ENCODE measurements at regions not wholly inside any gene's neighbourhood (a gene's known extent, or its start where the extent isn't known, plus 50 kb on each side); places are given as distances from the start of the nearest gene placed in this dataset.
A peak's percentile ranks its signal among the peaks of the same experiment; 100 is the strongest.
"Not testable (repeated sequence)": the region's sequence is repeated elsewhere in the genome, so short reads cannot be mapped to it uniquely, and the experiment has no call there.

DNA sequence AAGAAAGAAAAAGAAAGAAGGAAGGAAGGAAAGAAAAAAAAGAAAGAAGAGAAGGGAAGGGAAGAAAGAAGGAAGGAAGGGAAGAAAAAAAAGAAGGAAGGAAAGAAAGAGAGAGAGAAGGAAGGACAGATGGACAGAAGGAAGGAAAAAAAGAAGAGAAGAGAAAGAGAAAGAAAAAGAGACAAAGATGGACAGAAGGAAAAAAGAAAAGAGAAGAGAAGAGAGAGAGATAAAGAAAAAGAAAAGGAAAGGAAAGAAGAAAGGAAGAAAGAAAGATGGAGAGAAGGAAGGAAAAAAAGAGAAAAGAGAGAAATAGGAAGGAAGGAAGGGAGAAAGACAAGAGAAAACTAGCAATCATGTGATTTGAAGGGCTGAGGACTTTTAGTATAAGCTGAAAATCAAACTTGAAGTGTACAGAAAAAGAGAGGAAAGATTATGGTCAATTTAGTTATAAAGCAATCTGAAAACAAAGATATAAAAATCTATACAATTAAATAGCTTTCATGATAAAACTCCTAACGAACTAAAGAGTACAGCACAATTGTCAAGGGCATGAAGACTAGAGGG, 115.3 kb downstream of the LTN1 start:
- DNase-seq: no peak

GRCh38 chr21:28875078-28875477, 117.6 kb downstream of the LTN1 start:
- DNase-seq: no peak

DNA sequence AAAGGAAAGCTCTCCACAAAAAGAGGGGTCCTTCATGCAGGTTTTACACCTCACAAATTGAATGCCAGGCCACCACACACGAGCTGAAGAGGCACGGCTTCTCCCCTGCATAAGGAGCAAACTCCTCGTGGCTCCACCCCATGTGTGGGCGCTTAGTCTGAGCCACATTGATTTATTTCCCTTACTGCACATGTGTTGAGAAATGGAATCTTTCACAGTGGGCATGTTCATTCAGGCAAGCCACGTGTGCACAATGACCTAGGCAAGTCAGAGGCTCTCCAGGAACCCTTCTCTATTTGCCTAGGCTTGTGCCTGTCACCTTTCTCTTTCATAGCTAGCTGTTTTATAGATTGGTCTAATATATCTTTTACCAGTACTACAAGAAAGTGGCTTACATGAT, 120.5 kb downstream of the LTN1 start:
- DNase-seq: no peak

- no peak for DNase-seq
Measured at GRCh38 chr21:28871388-28872010, 121.2 kb downstream of the LTN1 start.

- DNase-seq: no peak
Measured at GRCh38 chr21:28867401-28867800, 125.3 kb downstream of the LTN1 start.

DNA sequence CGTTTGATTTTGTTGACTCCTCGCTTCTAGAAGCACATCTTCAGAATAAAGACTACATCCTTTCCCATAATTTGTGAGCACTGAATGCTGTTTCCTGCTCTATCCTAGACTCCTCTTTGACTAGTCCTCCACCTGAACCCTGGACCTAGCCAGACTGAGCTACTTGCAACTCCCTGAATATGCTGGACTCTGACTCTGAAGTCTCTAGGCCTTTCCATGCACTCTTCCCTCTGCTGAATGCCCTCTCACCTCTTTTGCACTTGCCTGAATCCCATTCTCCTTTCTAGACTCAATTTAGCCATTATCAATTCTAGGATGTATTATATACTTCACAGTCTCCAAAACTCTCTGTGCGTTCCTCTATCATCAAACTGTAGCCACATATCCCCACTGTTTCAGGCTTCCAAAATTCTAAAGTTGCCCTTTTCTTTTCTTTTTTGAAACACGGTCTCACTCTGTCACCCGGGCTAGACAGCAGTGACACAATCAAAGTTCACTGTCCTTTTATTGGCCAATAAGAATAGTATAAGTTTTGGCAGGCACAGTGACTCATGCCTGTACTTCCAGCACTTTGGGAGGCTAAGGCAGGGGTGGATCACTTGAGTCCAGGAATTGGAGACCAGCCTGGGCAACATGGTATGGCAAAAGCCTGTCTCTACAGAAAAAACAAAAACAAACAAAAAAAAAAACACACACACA, 127.0 kb downstream of the LTN1 start:
- DNase-seq: no peak

DNA sequence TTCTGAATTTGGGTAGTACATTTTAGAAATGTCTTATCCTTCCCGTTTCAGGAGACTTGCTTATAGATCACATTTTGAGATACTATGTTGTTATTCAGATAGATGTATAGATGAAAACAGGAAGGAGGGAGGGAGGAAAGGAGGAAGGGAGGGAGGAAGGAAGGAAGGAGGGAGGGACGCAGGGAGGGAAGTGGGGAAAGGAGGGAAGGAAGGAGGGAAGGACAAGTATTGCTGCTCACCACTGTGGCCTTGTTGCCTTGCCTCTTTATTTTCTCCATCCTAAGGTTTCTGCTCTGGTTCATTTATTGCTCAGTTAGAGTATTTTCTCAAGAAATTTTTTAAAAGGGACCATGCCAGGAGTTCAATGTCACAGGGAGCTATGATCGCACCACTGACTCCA, 134.3 kb downstream of the LTN1 start:
- no peak for DNase-seq

DNA sequence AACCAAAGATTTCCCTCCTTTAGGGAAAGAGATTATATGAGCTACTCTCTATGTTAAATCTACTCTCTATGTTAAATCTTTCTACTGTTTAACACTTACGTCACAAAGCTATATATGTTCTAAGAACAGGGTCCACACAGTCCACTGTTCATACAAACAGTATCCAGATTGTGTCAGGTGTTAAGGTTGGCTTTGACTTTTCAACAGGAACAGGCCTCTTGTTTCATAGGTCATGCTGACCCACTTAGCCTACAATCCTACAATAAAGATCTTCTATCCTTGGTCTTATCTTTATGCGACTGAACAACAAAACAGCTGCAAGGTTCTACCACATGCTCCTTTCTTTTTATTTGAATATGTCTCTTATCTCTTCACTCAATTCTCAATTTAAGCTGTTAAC, 134.9 kb downstream of the LTN1 start:
- no peak for DNase-seq

DNA sequence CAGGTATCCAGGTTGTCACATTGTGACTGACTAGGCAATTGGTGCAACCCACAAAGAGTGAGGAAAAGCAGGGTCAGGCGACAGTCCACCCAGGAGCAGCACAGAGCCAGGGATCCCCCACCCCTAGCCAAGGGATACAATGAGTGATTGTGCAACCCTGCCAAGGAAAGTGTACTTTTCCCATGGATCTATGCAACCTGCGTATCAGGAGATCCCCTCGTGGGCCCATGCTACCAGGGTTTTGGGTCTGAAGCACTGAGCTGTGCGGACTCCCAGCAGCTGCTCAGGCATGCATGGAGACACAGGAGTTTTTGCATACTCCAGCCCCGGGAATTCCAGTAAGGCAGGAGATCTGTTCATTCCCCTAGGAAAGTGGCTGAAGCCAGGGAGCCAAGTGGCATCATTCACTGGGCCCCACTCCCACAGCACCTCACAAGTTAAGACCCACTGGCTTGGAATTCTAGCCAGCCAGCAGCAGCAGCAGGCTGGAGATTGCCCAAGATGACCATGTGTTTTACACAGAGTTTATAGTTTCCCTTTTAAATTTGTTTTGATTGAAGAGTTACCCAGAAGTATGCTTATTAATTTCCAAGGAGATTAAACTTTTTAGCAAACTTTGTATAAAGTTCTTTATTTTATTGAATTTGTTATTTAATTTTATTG, 136.0 kb downstream of the LTN1 start:
- DNase-seq: no peak

GRCh38 chr21:28852706-28853105, 140.0 kb downstream of the LTN1 start:
- no peak for DNase-seq

GRCh38 chr21:28851645-28852044, 141.0 kb downstream of the LTN1 start:
- DNase-seq: no peak

DNA sequence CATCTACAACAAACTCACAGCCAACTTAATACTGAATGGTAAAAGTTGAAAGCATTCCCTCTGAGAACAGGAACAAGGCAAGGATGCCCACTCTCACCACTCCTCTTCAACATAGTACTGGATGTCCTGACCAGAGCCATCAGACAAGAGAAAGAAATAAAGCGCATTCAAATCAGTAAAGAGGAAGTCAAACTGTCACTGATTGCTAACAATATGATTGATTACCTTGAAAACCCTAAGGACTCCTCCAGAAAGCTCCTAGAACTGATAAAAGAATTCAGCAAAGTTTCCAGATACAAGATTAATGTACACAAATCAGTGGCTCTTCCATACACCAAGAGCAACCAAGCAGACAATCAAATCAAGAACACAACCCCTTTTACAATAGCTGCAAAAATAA, 153.4 kb downstream of the LTN1 start:
- DNase-seq: not testable (repeated sequence)

- DNase-seq: peak in 1 of 5 donors; percentile 62
Measured at GRCh38 chr21:28837426-28837825, 155.3 kb downstream of the LTN1 start.

DNA sequence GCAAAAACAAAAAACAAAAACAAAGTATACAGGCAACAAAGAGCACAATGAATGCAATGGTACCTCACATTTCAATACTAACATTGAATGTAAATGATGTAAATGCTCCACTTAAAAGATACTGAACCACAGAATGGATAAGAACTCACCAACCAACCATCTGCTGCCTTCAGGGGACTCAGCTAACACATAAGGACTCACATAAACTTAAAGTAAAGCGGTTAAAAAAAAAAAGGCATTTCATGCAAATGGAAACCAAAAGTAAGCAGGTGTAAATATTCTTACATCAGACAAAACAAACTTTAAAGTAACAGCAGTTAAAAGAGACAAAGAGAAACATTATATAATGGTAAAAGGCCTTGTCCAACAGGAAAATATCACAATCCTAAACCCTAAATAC, 156.1 kb downstream of the LTN1 start:
- peak in 1 of 5 donors; percentile 65 for DNase-seq

DNA sequence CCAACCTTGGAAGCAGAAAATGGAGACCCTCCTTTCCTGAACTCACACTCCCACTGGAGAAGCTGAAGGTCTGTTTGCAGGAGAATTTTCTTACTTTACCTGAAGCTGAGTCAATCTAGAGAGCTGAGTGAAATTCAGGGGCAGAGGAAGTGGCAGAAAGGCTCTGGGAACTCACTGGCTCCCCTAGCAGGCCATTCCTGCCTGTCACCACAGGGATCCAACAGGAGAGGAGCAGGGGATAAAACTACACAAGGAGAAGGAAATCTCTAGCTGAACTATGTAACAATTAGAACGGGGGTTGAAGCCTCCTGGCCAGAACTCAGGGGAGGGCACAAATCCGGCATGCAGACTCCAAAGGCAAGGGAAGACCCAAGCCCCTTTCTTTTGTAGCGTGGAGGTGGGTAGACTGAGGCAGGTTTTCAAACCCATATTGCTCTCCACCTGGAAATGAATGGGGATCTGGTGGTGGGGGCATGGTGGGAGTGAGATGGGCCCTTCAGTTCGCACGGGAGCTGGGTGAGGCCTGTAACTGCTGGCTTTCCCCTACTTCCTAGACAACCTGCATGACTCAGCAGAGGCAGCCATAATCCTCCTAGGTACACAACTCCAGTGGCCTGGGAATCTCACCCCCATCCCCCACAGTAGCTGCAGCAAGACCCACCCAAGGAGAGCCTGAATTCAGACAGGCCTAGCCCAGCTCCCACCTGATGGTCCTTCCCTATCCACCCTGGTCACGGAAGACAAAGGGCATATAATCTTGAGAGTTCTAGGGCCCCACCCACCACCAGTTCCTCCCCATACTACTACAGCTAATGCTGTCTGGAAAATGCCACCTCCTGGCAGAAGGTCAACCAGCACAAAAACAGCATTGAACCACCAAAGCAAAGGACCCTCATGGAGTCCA, 158.1 kb downstream of the LTN1 start:
- no peak for DNase-seq

DNA sequence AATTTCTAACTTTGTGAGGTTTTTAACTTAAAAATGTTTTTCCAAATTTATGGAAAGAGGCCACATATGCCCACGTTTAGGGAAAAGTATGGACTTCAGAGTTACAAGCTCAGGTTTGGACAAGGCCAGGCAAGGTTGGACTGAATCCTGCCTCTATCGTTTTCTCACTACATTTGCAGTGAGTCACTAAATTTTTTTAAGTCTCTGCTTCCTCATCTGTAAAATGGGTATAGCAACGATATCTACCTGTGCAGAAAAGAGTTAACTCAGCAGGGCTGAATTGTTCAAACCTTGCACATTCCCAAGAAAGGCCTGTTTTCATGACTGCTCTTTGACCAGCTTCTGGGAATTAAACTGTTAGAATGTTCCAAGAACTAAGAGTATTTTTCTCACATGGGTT, 159.1 kb downstream of the LTN1 start:
- DNase-seq: no peak

GRCh38 chr21:28833182-28833581, 159.5 kb downstream of the LTN1 start:
- DNase-seq: no peak

- DNase-seq: no peak
Measured at GRCh38 chr21:28832715-28833061, 160.0 kb downstream of the LTN1 start.

DNA sequence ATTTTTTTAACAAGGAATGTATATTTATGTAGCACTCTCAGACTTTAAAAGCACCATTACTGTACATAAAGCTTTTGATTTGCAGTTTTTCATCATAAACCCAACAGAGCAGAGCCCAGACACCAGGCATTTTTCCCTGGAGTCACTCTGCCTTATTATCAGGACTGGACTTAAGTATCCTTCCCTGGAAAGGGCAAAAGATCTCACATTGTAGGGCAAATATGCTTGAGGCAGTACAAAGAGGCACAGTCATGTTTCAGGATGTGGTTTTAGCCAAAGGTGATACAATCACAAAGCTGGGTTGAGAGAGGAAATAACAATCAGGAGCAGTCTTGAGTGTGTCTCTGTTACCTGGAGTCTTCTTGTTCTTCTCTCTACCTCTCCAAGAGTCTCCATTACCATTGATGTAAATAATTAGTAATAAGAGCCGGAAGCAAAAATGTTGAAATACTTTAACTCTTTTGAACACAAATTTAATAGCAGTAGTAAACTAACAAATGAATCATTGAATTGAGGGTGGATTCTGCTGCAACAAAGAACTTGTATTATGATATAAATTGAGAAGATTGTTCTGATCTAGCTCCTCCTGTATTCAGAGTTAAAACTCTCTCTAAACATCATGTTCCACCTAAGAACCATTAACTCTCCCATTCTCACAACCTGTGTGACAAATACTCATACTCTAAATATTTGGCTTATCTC, 160.5 kb downstream of the LTN1 start:
- DNase-seq: peak in 2 of 5 donors; percentile 6 to 80

DNA sequence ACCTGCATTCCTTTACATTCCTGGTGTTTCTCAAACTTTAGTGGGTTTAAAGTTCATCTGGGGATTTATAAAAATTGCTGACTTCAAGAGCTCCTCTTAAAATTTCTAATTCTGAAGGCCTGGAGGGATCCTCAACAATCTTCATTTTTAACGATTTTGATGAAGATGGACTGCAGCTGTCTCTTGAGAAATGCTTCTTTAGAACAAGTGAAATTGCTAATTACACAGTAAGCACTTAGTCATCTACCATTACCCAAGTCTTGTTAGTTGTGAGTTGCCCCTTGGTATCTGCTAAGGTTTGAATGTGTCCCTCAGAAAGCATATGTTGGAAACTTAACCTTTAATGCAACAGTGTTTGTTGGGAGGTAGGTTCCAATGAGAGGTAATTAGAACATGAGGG, 163.7 kb downstream of the LTN1 start:
- no peak for DNase-seq

DNA sequence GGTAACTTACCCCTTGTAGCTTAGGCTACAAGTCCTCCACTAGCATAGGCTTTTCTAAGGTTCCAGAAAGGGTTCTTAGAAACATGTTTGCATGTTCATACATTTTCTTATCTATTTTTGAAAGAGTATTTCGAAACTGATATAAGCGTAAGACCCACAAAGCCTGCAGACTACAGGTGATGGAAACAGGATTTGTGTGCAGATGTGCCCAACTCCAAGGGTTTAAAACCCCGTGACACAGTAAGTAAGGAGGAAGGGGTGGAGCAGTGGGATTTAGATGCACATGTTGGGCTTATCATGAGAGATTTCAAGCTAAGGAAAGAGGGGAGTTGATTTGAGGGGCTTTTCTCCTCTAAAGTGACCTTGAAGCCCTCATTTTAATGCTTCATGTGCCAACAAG, 164.7 kb downstream of the LTN1 start:
- no peak for DNase-seq

GRCh38 chr21:28827422-28827821, 165.3 kb downstream of the LTN1 start:
- no peak for DNase-seq

Data from T-helper 1 cell (primary cell).